WTC11 (cell line): ENCODE measurements at regions not wholly inside any gene's neighbourhood (a gene's known extent, or its start where the extent isn't known, plus 50 kb on each side); places are given as distances from the start of the nearest gene placed in this dataset.

Experiments
- ATAC-seq: fragments of 200-7000 bp; cut with Tn5 transposase; 2 replicates; pipeline ENCODE4 v1.10.0; 2021; ENCODE audit warnings: mild to moderate bottlenecking, moderate library complexity
- CTCF ChIA-PET: fragments of 300-600 bp; sonication (Branson Sonifier 250); formaldehyde crosslinking; loops from one replicate; lab custom pipeline; 2021; ENCODE audit warnings: antibody characterized with exemption; lab: Charles Lee
- POLR2A ChIA-PET: fragments of 350-600 bp; sonication (Branson Sonifier 250); formaldehyde crosslinking; loops from one replicate; lab custom pipeline; 2021; ENCODE audit warnings: antibody characterized with exemption; lab: Charles Lee
- DNase-seq: peaks from one replicate; pipeline ENCODE4 v3.0.0; 2021; ENCODE audit warnings: low spot score
- H3K27ac Mint-ChIP-seq: 2 replicates; pipeline ENCODE4 v1.8.0; 2021; ENCODE audit warnings: mixed read lengths
- H3K27me3 Mint-ChIP-seq: 2 replicates; pipeline ENCODE4 v1.8.0; 2021; ENCODE audit warnings: low read depth, mild to moderate bottlenecking, moderate library complexity, mixed read lengths
- H3K36me3 Mint-ChIP-seq: 2 replicates; pipeline ENCODE4 v1.8.0; 2021; ENCODE audit warnings: mixed read lengths
- H3K4me1 Mint-ChIP-seq: 2 replicates; pipeline ENCODE4 v1.8.0; 2022; ENCODE audit warnings: mixed read lengths
- H3K4me3 Mint-ChIP-seq: 2 replicates; pipeline ENCODE4 v1.8.0; 2021; ENCODE audit warnings: mild to moderate bottlenecking, moderate library complexity, mixed read lengths
- H3K9me3 Mint-ChIP-seq: 2 replicates; pipeline ENCODE4 v1.8.0; 2021; ENCODE audit warnings: mixed read lengths
- CREB1 ChIP-seq: sonication (generic); formaldehyde crosslinking; IDR thresholded peaks from 2 replicates; pipeline ENCODE4 v1.8.0; 2023; ENCODE audit warnings: mild to moderate bottlenecking, missing genetic modification reagents
- CREM ChIP-seq: sonication (generic); formaldehyde crosslinking; IDR thresholded peaks from 2 replicates; pipeline ENCODE4 v1.8.1; 2022; ENCODE audit warnings: mild to moderate bottlenecking, missing genetic modification reagents, moderate library complexity
- EMX1 ChIP-seq: fragments of 250-450 bp; sonication (Bioruptor Pico); IDR thresholded peaks from 2 replicates; pipeline ENCODE4 v1.8.0; 2021; ENCODE audit warnings: mild to moderate bottlenecking
- FOXP1 ChIP-seq: sonication (generic); formaldehyde crosslinking; IDR thresholded peaks from 2 replicates; pipeline ENCODE4 v1.8.0; 2022; ENCODE audit warnings: missing genetic modification reagents, mild to moderate bottlenecking, moderate library complexity, borderline replicate concordance
- GTF2I ChIP-seq: fragments of 250-450 bp; sonication (Bioruptor Pico); conservative IDR thresholded peaks from 2 replicates; pipeline ENCODE4 v1.4.0; 2021; ENCODE audit warnings: mild to moderate bottlenecking
- MXD4 ChIP-seq: fragments of 250-450 bp; sonication (Bioruptor Pico); IDR thresholded peaks from 2 replicates; pipeline ENCODE4 v1.8.0; 2021; ENCODE audit warnings: mild to moderate bottlenecking, moderate library complexity, borderline replicate concordance
- NFE2L1 ChIP-seq: sonication (generic); formaldehyde crosslinking; IDR thresholded peaks from 2 replicates; pipeline ENCODE4 v1.8.1; 2023; ENCODE audit warnings: missing genetic modification reagents
- NR1H2 ChIP-seq: sonication (generic); formaldehyde crosslinking; IDR thresholded peaks from 2 replicates; pipeline ENCODE4 v1.9.0; 2021; ENCODE audit warnings: mild to moderate bottlenecking, moderate library complexity, missing genetic modification reagents
- RELA ChIP-seq: sonication (generic); formaldehyde crosslinking; IDR thresholded peaks from 2 replicates; pipeline ENCODE4 v1.8.1; 2022; ENCODE audit warnings: missing genetic modification reagents, mild to moderate bottlenecking, borderline replicate concordance
- RORB ChIP-seq: fragments of 250-450 bp; sonication (Bioruptor Pico); IDR thresholded peaks from 2 replicates; pipeline ENCODE4 v1.9.0; 2021; ENCODE audit warnings: mild to moderate bottlenecking
- SMAD4 ChIP-seq: sonication (generic); formaldehyde crosslinking; IDR thresholded peaks from 2 replicates; pipeline ENCODE4 v1.8.0; 2022; ENCODE audit warnings: mild to moderate bottlenecking, missing genetic modification reagents
- TEAD1 ChIP-seq: sonication (generic); formaldehyde crosslinking; IDR thresholded peaks from 2 replicates; pipeline ENCODE4 v1.8.0; 2022; ENCODE audit warnings: mild to moderate bottlenecking, missing genetic modification reagents
- TF ChIP-seq, protein P1 (sequence below): sonication (generic); formaldehyde crosslinking; IDR thresholded peaks from 2 replicates; pipeline ENCODE4 v1.8.1; 2023; ENCODE audit warnings: mild to moderate bottlenecking, missing genetic modification reagents, moderate library complexity
- TF ChIP-seq, protein P2 (sequence below): sonication (generic); formaldehyde crosslinking; IDR thresholded peaks from 2 replicates; pipeline ENCODE4 v1.8.1; 2023; ENCODE audit warnings: mild to moderate bottlenecking, moderate library complexity, missing genetic modification reagents
- TF ChIP-seq, protein P3 (sequence below): fragments of 250-450 bp; sonication (Bioruptor Pico); IDR thresholded peaks from 2 replicates; pipeline ENCODE4 v1.9.0; 2021; ENCODE audit warnings: mild to moderate bottlenecking
- TF ChIP-seq, protein P4 (sequence below): sonication (generic); formaldehyde crosslinking; IDR thresholded peaks from 2 replicates; pipeline ENCODE4 v1.8.1; 2022; ENCODE audit warnings: low read depth, missing genetic modification reagents, borderline replicate concordance
- TF ChIP-seq, protein P5 (sequence below): fragments of 250-450 bp; sonication (Bioruptor Pico); IDR thresholded peaks from 2 replicates; pipeline ENCODE4 v1.8.0; 2021; ENCODE audit warnings: mild to moderate bottlenecking
- TF ChIP-seq, protein P6 (sequence below): sonication (generic); formaldehyde crosslinking; IDR thresholded peaks from 2 replicates; pipeline ENCODE4 v1.8.0; 2022; ENCODE audit warnings: mild to moderate bottlenecking, missing genetic modification reagents
- TF ChIP-seq, protein P7 (sequence below): sonication (generic); formaldehyde crosslinking; IDR thresholded peaks from 2 replicates; pipeline ENCODE4 v1.8.1; 2023; ENCODE audit warnings: mild to moderate bottlenecking, missing genetic modification reagents

DNA sequence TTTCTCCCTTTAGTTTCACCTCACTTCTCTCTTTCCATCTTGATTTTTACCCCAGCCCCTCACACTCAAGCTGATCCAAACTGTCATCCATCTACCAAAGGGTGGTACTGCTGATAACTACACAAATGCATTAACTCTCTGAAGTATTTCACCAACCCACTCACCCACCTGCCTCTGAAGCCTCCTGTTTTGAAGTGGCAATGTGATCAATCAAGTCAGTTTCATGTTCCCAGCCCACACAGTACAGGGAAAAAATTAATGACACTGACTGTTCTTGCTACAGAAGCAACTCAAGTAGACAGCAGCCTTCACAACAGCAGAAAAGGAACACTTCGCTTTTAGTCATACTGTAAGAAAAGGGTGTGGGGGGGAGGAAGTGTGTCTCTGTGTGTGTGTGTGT, 183.0 kb upstream of the NOCT start:
- CTCF ChIA-PET, result interaction anchor here (1.0 kb wide), 2 partner anchors 38 to 105 kb away, joined by 3 to 5 read pairs; no protein-coding TSS in a partner anchor
- POLR2A ChIA-PET, result no interaction called here
- H3K27ac Mint-ChIP-seq, result no peak overlapping the region
- H3K4me1 Mint-ChIP-seq, result peaks cover 7% of the 10 kb centered on the region; the same call in 1 of the 2 replicates
- H3K27me3 Mint-ChIP-seq, result no peaks in the 10 kb centered on the region
- DNase-seq (no peak), ATAC-seq (no peak)
- peaks cover 14% of the 10 kb centered on the region for H3K9me3 Mint-ChIP-seq
- TF ChIP-seq CREB1 (CRISPR knock-in tag), result no peak
- TF ChIP-seq, protein P1, sequence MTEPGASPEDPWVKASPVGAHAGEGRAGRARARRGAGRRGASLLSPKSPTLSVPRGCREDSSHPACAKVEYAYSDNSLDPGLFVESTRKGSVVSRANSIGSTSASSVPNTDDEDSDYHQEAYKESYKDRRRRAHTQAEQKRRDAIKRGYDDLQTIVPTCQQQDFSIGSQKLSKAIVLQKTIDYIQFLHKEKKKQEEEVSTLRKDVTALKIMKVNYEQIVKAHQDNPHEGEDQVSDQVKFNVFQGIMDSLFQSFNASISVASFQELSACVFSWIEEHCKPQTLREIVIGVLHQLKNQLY, result no peak
- TF ChIP-seq, protein P2, sequence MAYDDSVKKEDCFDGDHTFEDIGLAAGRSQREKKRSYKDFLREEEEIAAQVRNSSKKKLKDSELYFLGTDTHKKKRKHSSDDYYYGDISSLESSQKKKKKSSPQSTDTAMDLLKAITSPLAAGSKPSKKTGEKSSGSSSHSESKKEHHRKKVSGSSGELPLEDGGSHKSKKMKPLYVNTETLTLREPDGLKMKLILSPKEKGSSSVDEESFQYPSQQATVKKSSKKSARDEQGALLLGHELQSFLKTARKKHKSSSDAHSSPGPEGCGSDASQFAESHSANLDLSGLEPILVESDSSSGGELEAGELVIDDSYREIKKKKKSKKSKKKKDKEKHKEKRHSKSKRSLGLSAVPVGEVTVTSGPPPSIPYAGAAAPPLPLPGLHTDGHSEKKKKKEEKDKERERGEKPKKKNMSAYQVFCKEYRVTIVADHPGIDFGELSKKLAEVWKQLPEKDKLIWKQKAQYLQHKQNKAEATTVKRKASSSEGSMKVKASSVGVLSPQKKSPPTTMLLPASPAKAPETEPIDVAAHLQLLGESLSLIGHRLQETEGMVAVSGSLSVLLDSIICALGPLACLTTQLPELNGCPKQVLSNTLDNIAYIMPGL (CRISPR knock-in tag), result no peak
- TF ChIP-seq EMX1 (CRISPR knock-in tag), result no peak
- TF ChIP-seq, protein P3, sequence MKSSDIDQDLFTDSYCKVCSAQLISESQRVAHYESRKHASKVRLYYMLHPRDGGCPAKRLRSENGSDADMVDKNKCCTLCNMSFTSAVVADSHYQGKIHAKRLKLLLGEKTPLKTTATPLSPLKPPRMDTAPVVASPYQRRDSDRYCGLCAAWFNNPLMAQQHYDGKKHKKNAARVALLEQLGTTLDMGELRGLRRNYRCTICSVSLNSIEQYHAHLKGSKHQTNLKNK (CRISPR knock-in tag), result no peak
- TF ChIP-seq NR1H2 (CRISPR knock-in tag), result no peak
- TF ChIP-seq, protein P4, sequence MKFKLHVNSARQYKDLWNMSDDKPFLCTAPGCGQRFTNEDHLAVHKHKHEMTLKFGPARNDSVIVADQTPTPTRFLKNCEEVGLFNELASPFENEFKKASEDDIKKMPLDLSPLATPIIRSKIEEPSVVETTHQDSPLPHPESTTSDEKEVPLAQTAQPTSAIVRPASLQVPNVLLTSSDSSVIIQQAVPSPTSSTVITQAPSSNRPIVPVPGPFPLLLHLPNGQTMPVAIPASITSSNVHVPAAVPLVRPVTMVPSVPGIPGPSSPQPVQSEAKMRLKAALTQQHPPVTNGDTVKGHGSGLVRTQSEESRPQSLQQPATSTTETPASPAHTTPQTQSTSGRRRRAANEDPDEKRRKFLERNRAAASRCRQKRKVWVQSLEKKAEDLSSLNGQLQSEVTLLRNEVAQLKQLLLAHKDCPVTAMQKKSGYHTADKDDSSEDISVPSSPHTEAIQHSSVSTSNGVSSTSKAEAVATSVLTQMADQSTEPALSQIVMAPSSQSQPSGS (CRISPR knock-in tag), result no peak
- TF ChIP-seq, all 79 proteins: peak for 0
- Mint-ChIP-seq H3K4me3 (no peak overlapping the region), H3K36me3 (no peaks in the 10 kb centered on the region)

DNA sequence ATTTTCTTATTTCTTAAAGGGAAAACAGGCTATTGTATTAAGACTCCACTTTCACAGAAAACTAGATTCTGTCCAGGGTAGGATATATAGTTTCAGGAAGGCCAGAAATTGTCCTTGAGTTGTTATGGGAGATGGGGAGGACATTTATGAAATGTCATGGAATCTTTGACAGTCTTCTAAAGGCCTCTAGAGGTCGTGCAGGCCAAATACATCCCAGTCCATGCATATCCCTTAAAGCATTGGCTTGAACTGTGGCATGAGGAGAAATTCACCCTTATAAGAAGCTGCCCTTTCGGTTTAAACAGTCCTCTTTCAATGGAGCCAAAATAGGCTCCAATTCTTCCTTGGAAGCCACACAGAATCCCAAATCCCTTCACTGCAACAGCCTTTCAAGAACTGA, 183.6 kb upstream of the NOCT start:
- no peak for DNase-seq
- TF ChIP-seq RELA (no peak), CREB1 (CRISPR knock-in tag) (no peak), SMAD4 (no peak), NFE2L1 (CRISPR knock-in tag) (no peak), FOXP1 (CRISPR knock-in tag) (no peak), CREM (CRISPR knock-in tag) (no peak), RORB (CRISPR knock-in tag) (no peak), GTF2I (CRISPR knock-in tag) (no peak), MXD4 (CRISPR knock-in tag) (no peak), TEAD1 (no peak)
- TF ChIP-seq, protein P3 (CRISPR knock-in tag), result no peak
- TF ChIP-seq, protein P5, sequence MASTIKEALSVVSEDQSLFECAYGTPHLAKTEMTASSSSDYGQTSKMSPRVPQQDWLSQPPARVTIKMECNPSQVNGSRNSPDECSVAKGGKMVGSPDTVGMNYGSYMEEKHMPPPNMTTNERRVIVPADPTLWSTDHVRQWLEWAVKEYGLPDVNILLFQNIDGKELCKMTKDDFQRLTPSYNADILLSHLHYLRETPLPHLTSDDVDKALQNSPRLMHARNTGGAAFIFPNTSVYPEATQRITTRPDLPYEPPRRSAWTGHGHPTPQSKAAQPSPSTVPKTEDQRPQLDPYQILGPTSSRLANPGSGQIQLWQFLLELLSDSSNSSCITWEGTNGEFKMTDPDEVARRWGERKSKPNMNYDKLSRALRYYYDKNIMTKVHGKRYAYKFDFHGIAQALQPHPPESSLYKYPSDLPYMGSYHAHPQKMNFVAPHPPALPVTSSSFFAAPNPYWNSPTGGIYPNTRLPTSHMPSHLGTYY (CRISPR knock-in tag), result no peak
- TF ChIP-seq, protein P6, sequence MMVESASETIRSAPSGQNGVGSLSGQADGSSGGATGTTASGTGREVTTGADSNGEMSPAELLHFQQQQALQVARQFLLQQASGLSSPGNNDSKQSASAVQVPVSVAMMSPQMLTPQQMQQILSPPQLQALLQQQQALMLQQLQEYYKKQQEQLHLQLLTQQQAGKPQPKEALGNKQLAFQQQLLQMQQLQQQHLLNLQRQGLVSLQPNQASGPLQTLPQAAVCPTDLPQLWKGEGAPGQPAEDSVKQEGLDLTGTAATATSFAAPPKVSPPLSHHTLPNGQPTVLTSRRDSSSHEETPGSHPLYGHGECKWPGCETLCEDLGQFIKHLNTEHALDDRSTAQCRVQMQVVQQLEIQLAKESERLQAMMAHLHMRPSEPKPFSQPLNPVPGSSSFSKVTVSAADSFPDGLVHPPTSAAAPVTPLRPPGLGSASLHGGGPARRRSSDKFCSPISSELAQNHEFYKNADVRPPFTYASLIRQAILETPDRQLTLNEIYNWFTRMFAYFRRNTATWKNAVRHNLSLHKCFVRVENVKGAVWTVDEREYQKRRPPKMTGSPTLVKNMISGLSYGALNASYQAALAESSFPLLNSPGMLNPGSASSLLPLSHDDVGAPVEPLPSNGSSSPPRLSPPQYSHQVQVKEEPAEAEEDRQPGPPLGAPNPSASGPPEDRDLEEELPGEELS (CRISPR knock-in tag), result no peak
- TF ChIP-seq, protein P7, sequence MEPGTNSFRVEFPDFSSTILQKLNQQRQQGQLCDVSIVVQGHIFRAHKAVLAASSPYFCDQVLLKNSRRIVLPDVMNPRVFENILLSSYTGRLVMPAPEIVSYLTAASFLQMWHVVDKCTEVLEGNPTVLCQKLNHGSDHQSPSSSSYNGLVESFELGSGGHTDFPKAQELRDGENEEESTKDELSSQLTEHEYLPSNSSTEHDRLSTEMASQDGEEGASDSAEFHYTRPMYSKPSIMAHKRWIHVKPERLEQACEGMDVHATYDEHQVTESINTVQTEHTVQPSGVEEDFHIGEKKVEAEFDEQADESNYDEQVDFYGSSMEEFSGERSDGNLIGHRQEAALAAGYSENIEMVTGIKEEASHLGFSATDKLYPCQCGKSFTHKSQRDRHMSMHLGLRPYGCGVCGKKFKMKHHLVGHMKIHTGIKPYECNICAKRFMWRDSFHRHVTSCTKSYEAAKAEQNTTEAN (CRISPR knock-in tag), result no peak
- peaks cover 7% of the 10 kb centered on the region; the same call in 1 of the 2 replicates for H3K4me1 Mint-ChIP-seq
- no peak overlapping the region for H3K27ac Mint-ChIP-seq
- H3K9me3 Mint-ChIP-seq, result peaks cover 14% of the 10 kb centered on the region
- peak; percentile 48 for ATAC-seq
- H3K4me3 Mint-ChIP-seq, result no peak overlapping the region
- CTCF ChIA-PET, result interaction anchor here (1.0 kb wide), 1 partner anchor 38 kb away, joined by 3 read pairs; no protein-coding TSS in a partner anchor
- H3K36me3 Mint-ChIP-seq, result no peaks in the 10 kb centered on the region
- POLR2A ChIA-PET, result no interaction called here
- no peaks in the 10 kb centered on the region for H3K27me3 Mint-ChIP-seq
